GM13977 (cell line): ENCODE measurements at regions not wholly inside any gene's neighbourhood (a gene's known extent, or its start where the extent isn't known, plus 50 kb on each side); places are given as distances from the start of the nearest gene placed in this dataset.

Experiments used
- DNase-seq: peaks from one replicate; pipeline ENCODE4 v3.0.0; 2012; ENCODE audit warnings: low spot score
- CTCF ChIP-seq: IDR thresholded peaks from 2 replicates; pipeline ENCODE4 v1.5.1; 2012; ENCODE audit warnings: mild to moderate bottlenecking, control low read depth; ENCODE audit not compliant: insufficient read depth; ENCODE audit errors: extremely low read depth, missing control alignments
- in situ Hi-C: fragments of 300-500 bp; cut with MboI; formaldehyde crosslinking; loops from one replicate; pipeline ENCODE4 v1.12.0; 2022; ENCODE audit warnings: low sequenced_read_pairs, low pct_unique_long_range_greater_than_20kb, mixed read lengths, inconsistent platforms; ENCODE audit not compliant: unreplicated experiment

DNA sequence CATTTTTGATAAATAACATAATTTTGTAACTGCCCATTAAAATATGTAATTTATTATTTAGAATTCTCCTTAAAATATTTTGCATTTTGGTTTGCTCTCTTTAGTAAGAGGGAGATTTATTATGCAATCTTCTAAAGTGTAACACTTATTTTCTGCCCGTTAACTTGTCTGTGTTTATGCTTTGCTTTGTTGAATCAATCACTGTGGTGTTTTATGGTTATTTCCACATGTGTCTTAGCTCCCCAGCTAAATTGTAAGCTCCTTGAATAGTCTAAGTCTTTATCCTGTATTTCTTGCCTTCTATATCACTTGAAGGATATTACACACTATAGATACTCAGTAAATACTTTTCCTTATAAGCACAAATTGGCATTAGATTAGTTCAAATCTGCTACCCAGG is 166.6 kb upstream of the SPRED2 start:
- TF ChIP-seq CTCF = no peak
- in situ Hi-C loops = no loop called here
- no peak for DNase-seq

DNA sequence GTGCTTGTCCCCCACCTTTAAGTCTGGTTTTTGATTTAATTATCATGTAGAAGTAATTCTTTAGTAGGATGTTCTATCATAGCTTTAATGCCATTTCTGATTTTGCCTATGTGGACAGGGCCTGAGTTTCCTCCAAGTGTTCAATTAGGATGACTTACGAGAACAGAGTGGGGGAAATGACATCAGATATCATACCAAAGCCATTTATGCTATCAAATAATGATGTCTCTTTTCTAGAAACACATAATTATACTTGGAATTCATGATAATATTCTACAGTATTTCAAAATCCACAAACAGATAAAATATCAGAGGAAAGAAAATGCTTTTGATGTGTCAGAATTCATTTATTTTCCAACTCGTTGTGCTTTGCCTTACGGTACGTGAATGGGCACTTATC is 165.9 kb upstream of the SPRED2 start:
- in situ Hi-C loops = no loop called here
- no peak for TF ChIP-seq CTCF
- DNase-seq = no peak

- no peak for TF ChIP-seq CTCF
- in situ Hi-C loops = no loop called here
- no peak for DNase-seq
These were observed 163.2 kb upstream of the SPRED2 start for GRCh38 chr2:65595630-65596029.

- in situ Hi-C loops = no loop called here
- TF ChIP-seq CTCF = no peak
- no peak for DNase-seq
These were observed 161.8 kb upstream of the SPRED2 start for GRCh38 chr2:65594150-65594549.

DNA sequence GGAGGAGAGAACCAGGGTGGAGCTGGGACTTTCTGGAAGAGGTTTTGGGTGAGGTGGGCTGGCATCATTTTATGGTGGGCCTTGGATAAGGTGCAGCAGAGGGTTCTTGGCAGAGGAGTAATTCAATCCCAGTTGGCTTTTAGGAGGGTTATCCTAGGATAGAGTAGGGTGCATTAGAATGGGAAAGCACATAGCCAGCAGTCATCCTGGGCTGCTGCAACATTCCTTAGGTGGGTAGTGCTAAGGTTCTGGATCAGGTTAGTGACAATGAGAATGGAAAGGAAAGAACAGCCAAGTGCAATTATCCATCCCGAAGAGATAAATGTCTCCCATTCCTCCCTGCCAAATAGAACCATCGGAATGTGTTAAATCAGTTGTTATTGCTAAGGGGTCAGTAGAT is 157.3 kb upstream of the SPRED2 start:
- no peak for TF ChIP-seq CTCF
- in situ Hi-C loops = no loop called here

GRCh38 chr2:65587779-65588178 is 155.4 kb upstream of the SPRED2 start:
- TF ChIP-seq CTCF = no peak
- in situ Hi-C loops = no loop called here
- DNase-seq = no peak

More for the DNA sequence above, 157.3 kb upstream of the SPRED2 start:
- no peak for DNase-seq

- no peak for DNase-seq
These were observed 154.1 kb upstream of the SPRED2 start for GRCh38 chr2:65586516-65586915.

More at GRCh38 chr2:65586516-65586915, 154.1 kb upstream of the SPRED2 start:
- no peak for TF ChIP-seq CTCF
- in situ Hi-C loops = no loop called here
